HS-5 (cell line): ENCODE measurements at regions not wholly inside any gene's neighbourhood (a gene's known extent, or its start where the extent isn't known, plus 50 kb on each side); places are given as distances from the start of the nearest gene placed in this dataset.

ENCODE experiments used
- DNase-seq: peaks from one replicate; pipeline ENCODE4 v3.0.0-alpha.2; 2012; ENCODE audit warnings: low read depth

GRCh38 chr7:94236960-94237359, 157.7 kb upstream of the COL1A2 start:
- DNase-seq: no peak

- DNase-seq: no peak
These were observed 157.3 kb upstream of the COL1A2 start for GRCh38 chr7:94237417-94237816.

- no peak for DNase-seq
These were observed 154.9 kb upstream of the COL1A2 start for GRCh38 chr7:94239661-94240234.

DNA sequence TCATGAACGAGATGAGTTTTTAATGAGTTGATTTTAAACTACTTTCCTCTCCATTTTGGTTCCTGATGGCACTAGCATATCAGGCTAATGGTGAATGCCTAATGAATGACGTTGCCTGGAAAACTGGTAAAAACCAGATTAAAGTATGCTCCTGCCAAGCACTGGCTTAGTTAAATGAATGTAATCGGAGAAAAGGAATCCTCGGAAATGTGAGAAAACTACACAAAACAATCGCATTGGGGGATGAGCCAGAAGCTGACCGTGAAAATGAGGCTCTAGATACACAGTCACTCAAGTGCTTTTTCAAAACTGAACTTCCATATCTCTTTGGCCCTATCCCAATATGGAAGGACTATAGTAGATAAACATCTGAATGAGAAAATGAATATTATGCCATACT, 153.8 kb upstream of the COL1A2 start:
- no peak for DNase-seq

- DNase-seq: no peak
These were observed 153.2 kb upstream of the COL1A2 start for GRCh38 chr7:94241402-94241925.

- no peak for DNase-seq
These were observed 151.5 kb upstream of the COL1A2 start for GRCh38 chr7:94243066-94243711.

DNA sequence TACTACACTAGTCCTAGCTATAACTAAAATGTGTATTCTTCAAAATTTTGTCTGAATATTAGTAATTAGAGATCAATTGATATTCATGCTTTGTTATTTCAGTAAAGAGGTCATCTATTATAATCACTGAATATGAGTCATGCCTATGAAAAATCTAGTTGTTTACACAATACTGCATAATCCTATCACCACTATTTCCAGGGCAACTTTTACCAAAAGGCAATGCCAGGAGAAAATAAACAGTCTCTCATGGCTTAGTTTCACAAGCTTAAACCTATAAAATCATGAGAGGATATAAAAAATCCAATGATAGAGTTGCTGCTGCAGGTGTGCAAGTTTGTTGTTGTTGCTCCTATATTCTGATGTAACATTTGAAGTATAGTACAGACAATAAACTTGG, 149.9 kb upstream of the COL1A2 start:
- no peak for DNase-seq

- no peak for DNase-seq
These were observed 149.2 kb upstream of the COL1A2 start for GRCh38 chr7:94245500-94245899.

GRCh38 chr7:94247970-94248369, 146.7 kb upstream of the COL1A2 start:
- no peak for DNase-seq

GRCh38 chr7:94249631-94250030, 145.1 kb upstream of the COL1A2 start:
- DNase-seq: no peak

GRCh38 chr7:94250124-94250523, 144.6 kb upstream of the COL1A2 start:
- no peak for DNase-seq

DNA sequence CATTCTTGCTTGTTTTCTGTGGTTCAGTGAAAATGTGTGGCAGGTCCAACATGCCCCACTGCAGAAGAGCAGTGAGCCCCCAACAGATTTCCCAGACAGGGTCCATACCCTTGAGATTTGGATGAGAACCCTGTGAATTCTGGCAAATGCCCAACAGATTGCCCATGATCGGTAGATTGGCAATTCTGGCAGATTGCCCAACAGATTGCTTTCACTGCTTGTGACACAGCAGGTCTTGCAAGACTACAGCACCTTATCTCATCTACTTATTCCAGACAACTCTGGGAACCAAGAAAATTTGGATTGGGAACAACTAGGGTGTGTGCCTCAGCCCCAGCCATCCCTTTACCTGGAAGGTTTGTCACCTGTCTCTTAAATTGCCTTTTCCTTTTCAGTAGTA, 143.7 kb upstream of the COL1A2 start:
- DNase-seq: no peak

GRCh38 chr7:94252124-94252523, 142.6 kb upstream of the COL1A2 start:
- no peak for DNase-seq

- DNase-seq: no peak
These were observed 141.7 kb upstream of the COL1A2 start for GRCh38 chr7:94252971-94253370.

- DNase-seq: no peak
These were observed 141.0 kb upstream of the COL1A2 start for GRCh38 chr7:94253686-94254085.

- no peak for DNase-seq
These were observed 136.0 kb upstream of the COL1A2 start for GRCh38 chr7:94258418-94259300.

DNA sequence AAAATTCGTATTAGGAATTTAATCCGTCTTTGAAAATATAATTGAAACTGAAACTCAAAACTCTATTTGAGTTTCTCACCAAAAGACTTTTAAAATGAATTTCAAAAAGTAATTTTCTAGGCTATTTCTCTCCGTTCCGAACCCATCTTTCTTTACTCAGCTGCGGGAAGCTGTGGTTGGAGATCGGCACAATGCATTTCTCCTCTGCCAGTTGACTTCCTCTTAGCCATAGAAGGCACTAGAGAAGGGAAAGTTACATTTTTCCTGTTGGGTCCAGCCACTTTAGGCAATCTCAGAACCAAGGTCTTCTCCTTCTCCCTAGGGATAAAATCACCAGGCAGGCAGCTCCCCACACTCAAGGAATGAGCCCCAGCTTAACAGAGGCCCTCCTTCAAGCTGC, 133.6 kb upstream of the COL1A2 start:
- DNase-seq: no peak

- DNase-seq: no peak
These were observed 129.9 kb upstream of the COL1A2 start for GRCh38 chr7:94264756-94265155.

GRCh38 chr7:94265456-94265855, 129.2 kb upstream of the COL1A2 start:
- DNase-seq: no peak

- DNase-seq: no peak
These were observed 128.5 kb upstream of the COL1A2 start for GRCh38 chr7:94266238-94266644.

DNA sequence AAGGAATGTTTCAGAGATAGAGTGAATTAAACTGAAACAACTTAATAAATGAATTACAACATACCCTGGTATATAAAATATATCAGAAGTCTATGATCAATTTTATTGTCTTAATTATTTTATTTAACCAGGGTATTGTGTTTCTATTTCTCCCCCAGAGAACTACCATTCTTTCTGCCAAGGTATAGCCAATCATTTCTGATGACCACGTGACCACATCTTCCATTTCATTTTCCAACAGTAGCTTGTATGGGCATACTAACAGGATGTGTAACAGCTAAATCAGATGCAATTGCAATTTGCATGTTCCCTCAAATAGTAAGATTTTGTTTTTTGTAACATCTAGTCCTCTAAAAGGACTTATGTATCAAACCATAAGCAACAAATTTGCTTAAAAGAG, 123.9 kb upstream of the COL1A2 start:
- no peak for DNase-seq

DNA sequence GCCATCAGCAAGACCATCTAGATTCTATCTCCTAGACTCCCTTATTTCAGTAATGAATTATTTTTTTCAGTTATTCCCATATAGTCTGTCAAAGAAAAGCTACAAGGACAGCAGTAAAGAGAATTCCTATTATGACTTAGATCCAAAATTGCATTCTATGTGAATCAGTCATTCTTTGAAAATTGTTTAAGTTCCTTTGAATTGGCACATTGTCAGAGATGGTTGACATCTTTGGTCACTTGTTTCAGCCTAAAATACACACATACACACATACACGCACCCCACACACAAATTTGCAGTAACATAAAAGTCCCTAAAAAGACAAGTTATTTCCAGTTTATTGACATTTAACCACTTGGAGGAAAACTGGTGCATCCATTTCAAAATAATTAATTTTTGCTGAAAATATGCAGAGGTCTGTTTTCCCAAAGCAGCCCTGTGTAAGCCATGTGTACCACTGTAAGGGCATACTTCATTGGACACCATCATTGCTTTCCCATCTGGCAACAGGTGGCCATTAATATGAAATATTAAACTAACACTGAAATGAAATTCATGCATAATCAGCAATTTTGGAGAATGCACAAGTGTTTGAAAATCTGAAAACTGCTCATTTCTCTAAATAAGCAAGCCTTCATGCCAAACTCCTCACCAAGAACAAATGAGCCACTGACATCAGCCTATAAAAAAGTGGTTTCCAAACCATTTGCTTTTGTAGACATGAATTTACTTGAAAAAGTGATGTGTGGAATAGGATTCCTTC, 121.7 kb upstream of the COL1A2 start:
- no peak for DNase-seq
